Naive thymus-derived CD4-positive, alpha-beta T cell (primary cell): ENCODE measurements at regions not wholly inside any gene's neighbourhood (a gene's known extent, or its start where the extent isn't known, plus 50 kb on each side); places are given as distances from the start of the nearest gene placed in this dataset.

Experiments
- ATAC-seq: fragments of 150-1000 bp; cut with Tn5 transposase; 2 replicates; pipeline ENCODE4 v1.10.0; 2021; ENCODE audit warnings: mild to moderate bottlenecking, moderate library complexity
- CTCF ChIA-PET: fragments of 350-600 bp; sonication (Branson Sonifier 250); formaldehyde crosslinking; loops from one replicate; lab custom pipeline; 2021; ENCODE audit warnings: antibody characterized with exemption; lab: Charles Lee
- POLR2A ChIA-PET: fragments of 350-600 bp; sonication (Branson Sonifier 250); formaldehyde crosslinking; loops from one replicate; lab custom pipeline; 2021; ENCODE audit warnings: antibody characterized with exemption, inconsistent platforms; lab: Charles Lee
- DNase-seq, 9 donors: peaks; one replicate each; pipeline versions ENCODE4 v3.0.0 to v3.0.0-alpha.2; 2020 to 2022; ENCODE audit warnings: mixed read lengths in 1 of 9
- H3K27ac ChIP-seq: one replicate; pipeline ENCODE4 v1.7.0; 2013; ENCODE audit warnings: mild to moderate bottlenecking, low read depth, low read length, moderate library complexity
- H3K27me3 ChIP-seq, 2 donors: one replicate each; pipeline ENCODE4 v1.7.0; 2013; ENCODE audit warnings: low read length in 2 of 2, mild to moderate bottlenecking in 2 of 2, moderate library complexity in 2 of 2; ENCODE audit not compliant: control insufficient read depth in 2 of 2, insufficient read depth in 2 of 2
- H3K36me3 ChIP-seq, 3 experiments: 1 replicate in 2 of 3; 2 replicates in 1 of 3; pipeline ENCODE4 v1.7.0; 2013; ENCODE audit warnings: low read length in 3 of 3, mild to moderate bottlenecking in 3 of 3, moderate library complexity in 1 of 3; ENCODE audit not compliant: insufficient read depth in 3 of 3, control insufficient read depth in 2 of 3
- H3K4me1 ChIP-seq, 2 donors: one replicate each; pipeline ENCODE4 v1.7.0; 2013; ENCODE audit warnings: low read length in 2 of 2, mild to moderate bottlenecking in 2 of 2, moderate library complexity in 1 of 2; ENCODE audit not compliant: control insufficient read depth in 2 of 2, insufficient read depth in 2 of 2
- H3K4me3 ChIP-seq: 2 replicates; pipeline ENCODE4 v1.7.0; 2013; ENCODE audit warnings: mild to moderate bottlenecking, low read length
- H3K9me3 ChIP-seq, 3 experiments: 1 replicate in 2 of 3; 2 replicates in 1 of 3; pipeline ENCODE4 v1.7.0; 2013; ENCODE audit warnings: low read length in 3 of 3; ENCODE audit not compliant: control insufficient read depth in 2 of 3
- H3K27ac Mint-ChIP-seq, 9 donors: one replicate each; pipeline ENCODE4 v1.8.0; 2020 to 2022; ENCODE audit warnings: mixed read lengths in 9 of 9, mild to moderate bottlenecking in 8 of 9, moderate library complexity in 5 of 9, inconsistent platforms in 2 of 9
- H3K27me3 Mint-ChIP-seq, 5 donors: one replicate each; pipeline ENCODE4 v1.8.0; 2021 to 2022; ENCODE audit warnings: mixed read lengths in 5 of 5, mild to moderate bottlenecking in 1 of 5
- H3K36me3 Mint-ChIP-seq, 5 donors: one replicate each; pipeline ENCODE4 v1.8.0; 2020 to 2022; ENCODE audit warnings: mixed read lengths in 5 of 5, mild to moderate bottlenecking in 3 of 5, inconsistent platforms in 1 of 5
- H3K4me1 Mint-ChIP-seq, 7 donors: one replicate each; pipeline ENCODE4 v1.8.0; 2020 to 2022; ENCODE audit warnings: mixed read lengths in 7 of 7, mild to moderate bottlenecking in 3 of 7, inconsistent platforms in 1 of 7
- H3K4me3 Mint-ChIP-seq, 10 donors: one replicate each; pipeline ENCODE4 v1.8.0; 2020 to 2022; ENCODE audit warnings: mild to moderate bottlenecking in 10 of 10, mixed read lengths in 10 of 10, moderate library complexity in 6 of 10, inconsistent platforms in 2 of 10
- H3K9me3 Mint-ChIP-seq, 11 donors: one replicate each; pipeline ENCODE4 v1.8.0; 2020 to 2022; ENCODE audit warnings: mixed read lengths in 11 of 11, mild to moderate bottlenecking in 4 of 11, inconsistent platforms in 1 of 11, moderate library complexity in 1 of 11
- intact Hi-C, 2 donors: fragments of 100-400 bp; cut with micrococcal nuclease; formaldehyde crosslinking; loops; one replicate each; pipeline ENCODE4 v1.15.1; 2023

GRCh38 chr11:119531056-119531455 lies 108.1 kb upstream of the THY1 start:
- H3K27ac Mint-ChIP-seq: no peak overlapping the region
- Histone ChIP-seq H3K4me1 (no peaks in the 10 kb centered on the region), H3K9me3 (no peaks in the 10 kb centered on the region), H3K27me3 (no peaks in the 10 kb centered on the region), H3K4me3 (no peak overlapping the region), H3K27ac (no peak overlapping the region), H3K36me3 (no peaks in the 10 kb centered on the region)
- ChIA-PET CTCF (no interaction called here), POLR2A (no interaction called here)
- DNase-seq (no peak), ATAC-seq (no peak)
- H3K4me3 Mint-ChIP-seq: no peak overlapping the region
- H3K27me3 Mint-ChIP-seq: peaks cover 3 to 17% (median 12%) of the 10 kb centered on the region in 5 donors
- no peaks in the 10 kb centered on the region for H3K9me3 Mint-ChIP-seq
- no peaks in the 10 kb centered on the region for H3K36me3 Mint-ChIP-seq
- H3K4me1 Mint-ChIP-seq: peaks cover 0 to 5% (median 0%) of the 10 kb centered on the region in 7 donors
- intact Hi-C loops: no loop called here

- peaks cover 3 to 13% (median 9%) of the 10 kb centered on the region in 5 donors for H3K27me3 Mint-ChIP-seq
- intact Hi-C loops: no loop called here
Measured at GRCh38 chr11:119530509-119530908, 107.5 kb upstream of the THY1 start.

GRCh38 chr11:119529936-119530335 lies 107.0 kb upstream of the THY1 start:
- DNase-seq (no peak), ATAC-seq (no peak)
- CTCF ChIA-PET: no interaction called here
- no peak overlapping the region for H3K27ac ChIP-seq
- H3K9me3 Mint-ChIP-seq: no peaks in the 10 kb centered on the region
- no peaks in the 10 kb centered on the region for H3K36me3 ChIP-seq
- no peak overlapping the region for H3K27ac Mint-ChIP-seq
- POLR2A ChIA-PET: no interaction called here
- no peaks in the 10 kb centered on the region for H3K9me3 ChIP-seq
- H3K27me3 ChIP-seq: no peaks in the 10 kb centered on the region
- intact Hi-C loops: no loop called here
- H3K4me1 Mint-ChIP-seq: peaks cover 0 to 5% (median 0%) of the 10 kb centered on the region in 7 donors
- H3K4me3 ChIP-seq: no peak overlapping the region
- no peaks in the 10 kb centered on the region for H3K4me1 ChIP-seq
- no peak overlapping the region for H3K4me3 Mint-ChIP-seq
- peaks cover 3 to 12% (median 8%) of the 10 kb centered on the region in 5 donors for H3K27me3 Mint-ChIP-seq
- no peaks in the 10 kb centered on the region for H3K36me3 Mint-ChIP-seq

More at GRCh38 chr11:119530509-119530908, 107.5 kb upstream of the THY1 start:
- no peak overlapping the region for H3K27ac ChIP-seq
- H3K4me3 ChIP-seq: no peak overlapping the region
- peaks cover 0 to 5% (median 0%) of the 10 kb centered on the region in 7 donors for H3K4me1 Mint-ChIP-seq
- ChIA-PET POLR2A (no interaction called here), CTCF (no interaction called here)
- H3K9me3 Mint-ChIP-seq: no peaks in the 10 kb centered on the region
- no peaks in the 10 kb centered on the region for H3K9me3 ChIP-seq
- ATAC-seq: no peak
- no peaks in the 10 kb centered on the region for H3K36me3 ChIP-seq
- H3K4me1 ChIP-seq: no peaks in the 10 kb centered on the region
- H3K4me3 Mint-ChIP-seq: no peak overlapping the region
- DNase-seq: no peak
- H3K36me3 Mint-ChIP-seq: no peaks in the 10 kb centered on the region
- no peak overlapping the region for H3K27ac Mint-ChIP-seq
- no peaks in the 10 kb centered on the region for H3K27me3 ChIP-seq

- DNase-seq (no peak), ATAC-seq (no peak)
- no peak overlapping the region for H3K27ac ChIP-seq
- no peak overlapping the region for H3K4me3 ChIP-seq
- no peaks in the 10 kb centered on the region for H3K4me1 ChIP-seq
- Mint-ChIP-seq H3K36me3 (no peaks in the 10 kb centered on the region), H3K27me3 (peaks cover 1 to 9% (median 7%) of the 10 kb centered on the region in 5 donors), H3K9me3 (no peaks in the 10 kb centered on the region), H3K4me1 (peaks cover 0 to 6% (median 0%) of the 10 kb centered on the region in 7 donors), H3K4me3 (no peak overlapping the region), H3K27ac (no peak overlapping the region)
- H3K27me3 ChIP-seq: no peaks in the 10 kb centered on the region
- intact Hi-C loops: no loop called here
- POLR2A ChIA-PET: no interaction called here
- no peaks in the 10 kb centered on the region for H3K36me3 ChIP-seq
- CTCF ChIA-PET: no interaction called here
- no peaks in the 10 kb centered on the region for H3K9me3 ChIP-seq
Measured at GRCh38 chr11:119529063-119529845, 106.3 kb upstream of the THY1 start.

GRCh38 chr11:119525867-119526196 lies 102.9 kb upstream of the THY1 start:
- ChIA-PET CTCF (no interaction called here), POLR2A (no interaction called here)
- ATAC-seq (no peak), DNase-seq (no peak)
- Histone ChIP-seq H3K27ac (no peak overlapping the region), H3K4me1 (no peaks in the 10 kb centered on the region), H3K4me3 (no peak overlapping the region), H3K9me3 (no peaks in the 10 kb centered on the region), H3K27me3 (no peaks in the 10 kb centered on the region), H3K36me3 (no peaks in the 10 kb centered on the region)
- H3K9me3 Mint-ChIP-seq: peaks cover 0 to 4% (median 0%) of the 10 kb centered on the region in 11 donors
- intact Hi-C loops: no loop called here
- H3K4me3 Mint-ChIP-seq: no peak overlapping the region
- H3K27me3 Mint-ChIP-seq: peaks cover 0 to 12% (median 0%) of the 10 kb centered on the region in 5 donors
- no peak overlapping the region for H3K27ac Mint-ChIP-seq
- H3K4me1 Mint-ChIP-seq: peaks cover 0 to 5% (median 0%) of the 10 kb centered on the region in 7 donors
- no peaks in the 10 kb centered on the region for H3K36me3 Mint-ChIP-seq

GRCh38 chr11:119525180-119525866 lies 102.4 kb upstream of the THY1 start:
- ChIA-PET CTCF (no interaction called here), POLR2A (no interaction called here)
- no peak overlapping the region for H3K4me3 ChIP-seq
- Mint-ChIP-seq H3K27me3 (peaks cover 0 to 12% (median 1%) of the 10 kb centered on the region in 5 donors), H3K4me3 (no peak overlapping the region), H3K9me3 (peaks cover 0 to 4% (median 0%) of the 10 kb centered on the region in 11 donors), H3K36me3 (no peaks in the 10 kb centered on the region), H3K4me1 (peaks cover 0 to 5% (median 0%) of the 10 kb centered on the region in 7 donors), H3K27ac (no peak overlapping the region)
- H3K36me3 ChIP-seq: no peaks in the 10 kb centered on the region
- intact Hi-C loops: no loop called here
- ATAC-seq (peak; percentile 77), DNase-seq (no peak)
- H3K4me1 ChIP-seq: no peaks in the 10 kb centered on the region
- H3K27me3 ChIP-seq: no peaks in the 10 kb centered on the region
- H3K9me3 ChIP-seq: no peaks in the 10 kb centered on the region
- no peak overlapping the region for H3K27ac ChIP-seq
